Osteocyte (in vitro differentiated cells): ENCODE measurements at regions not wholly inside any gene's neighbourhood (a gene's known extent, or its start where the extent isn't known, plus 50 kb on each side); places are given as distances from the start of the nearest gene placed in this dataset.

Source experiments
- DNase-seq: peaks from one replicate; pipeline ENCODE4 v3.0.0; 2021; ENCODE audit warnings: mixed read lengths; ENCODE audit not compliant: unreplicated experiment; ENCODE audit errors: extremely low spot score
- H3K27ac Mint-ChIP-seq: one replicate; pipeline ENCODE4 v1.8.0; 2021; ENCODE audit warnings: mild to moderate bottlenecking, mixed read lengths; ENCODE audit not compliant: unreplicated experiment
- H3K27me3 Mint-ChIP-seq: one replicate; pipeline ENCODE4 v1.8.0; 2021; ENCODE audit warnings: mixed read lengths; ENCODE audit not compliant: unreplicated experiment
- H3K36me3 Mint-ChIP-seq: one replicate; pipeline ENCODE4 v1.8.0; 2021; ENCODE audit warnings: mixed read lengths; ENCODE audit not compliant: unreplicated experiment
- H3K4me1 Mint-ChIP-seq: one replicate; pipeline ENCODE4 v1.8.0; 2021; ENCODE audit warnings: mixed read lengths; ENCODE audit not compliant: unreplicated experiment
- H3K4me3 Mint-ChIP-seq: one replicate; pipeline ENCODE4 v1.8.0; 2021; ENCODE audit warnings: mild to moderate bottlenecking, moderate library complexity, mixed read lengths; ENCODE audit not compliant: unreplicated experiment
- H3K9me3 Mint-ChIP-seq: one replicate; pipeline ENCODE4 v1.8.0; 2021; ENCODE audit warnings: mixed read lengths; ENCODE audit not compliant: unreplicated experiment
- CTCF ChIP-seq: fragments of 200-600 bp; sonication (generic); IDR thresholded peaks from 2 replicates; pipeline ENCODE4 v1.5.0; 2021; ENCODE audit warnings: antibody characterized with exemption, mild to moderate bottlenecking, moderate library complexity

GRCh38 chr14:104318558-104319490 is 180.4 kb downstream of the KIF26A start:
- Mint-ChIP-seq H3K27ac (no peak overlapping the region), H3K4me1 (no peaks in the 10 kb centered on the region), H3K9me3 (no peaks in the 10 kb centered on the region), H3K36me3 (no peaks in the 10 kb centered on the region), H3K27me3 (no peaks in the 10 kb centered on the region), H3K4me3 (no peak overlapping the region)
- no peak for TF ChIP-seq CTCF
- peak; percentile 76 for DNase-seq

GRCh38 chr14:104319491-104320241 is 181.3 kb downstream of the KIF26A start:
- no peak for TF ChIP-seq CTCF
- Mint-ChIP-seq H3K9me3 (no peaks in the 10 kb centered on the region), H3K4me1 (no peaks in the 10 kb centered on the region), H3K4me3 (no peak overlapping the region), H3K27ac (no peak overlapping the region), H3K27me3 (no peaks in the 10 kb centered on the region), H3K36me3 (no peaks in the 10 kb centered on the region)
- DNase-seq = peak; percentile 81

GRCh38 chr14:104320611-104321086 is 182.3 kb downstream of the KIF26A start:
- no peaks in the 10 kb centered on the region for H3K36me3 Mint-ChIP-seq
- H3K27ac Mint-ChIP-seq = no peak overlapping the region
- no peaks in the 10 kb centered on the region for H3K4me1 Mint-ChIP-seq
- no peak for TF ChIP-seq CTCF
- no peaks in the 10 kb centered on the region for H3K27me3 Mint-ChIP-seq
- peak; percentile 82 for DNase-seq
- no peak overlapping the region for H3K4me3 Mint-ChIP-seq
- no peaks in the 10 kb centered on the region for H3K9me3 Mint-ChIP-seq

GRCh38 chr14:104321088-104321801 is 182.9 kb downstream of the KIF26A start:
- Mint-ChIP-seq H3K27ac (no peak overlapping the region), H3K4me3 (no peak overlapping the region), H3K36me3 (no peaks in the 10 kb centered on the region), H3K27me3 (no peaks in the 10 kb centered on the region), H3K4me1 (no peaks in the 10 kb centered on the region), H3K9me3 (no peaks in the 10 kb centered on the region)
- TF ChIP-seq CTCF = no peak
- peak; percentile 80 for DNase-seq
